ENCODE measurements at regions not wholly inside any gene's neighbourhood (a gene's known extent, or its start where the extent isn't known, plus 50 kb on each side); places are given as distances from the start of the nearest gene placed in this dataset.

- ATAC-seq = no peak
- no peak overlapping the region for H3K27ac ChIP-seq (ENCODE audit: low read depth, low read length)
- no TSS peak for BruUV-seq (replicated peaks)
- TF ChIP-seq FOSL1 (IDR thresholded peaks at IDR 0.05; ENCODE audit: low read depth) = no peak
- no peak for TF ChIP-seq EGR1 (IDR thresholded peaks at IDR 0.05; ENCODE audit: low read depth)
- TF ChIP-seq RAD21 (IDR thresholded peaks at IDR 0.05; ENCODE audit: low read depth) = no peak
- no peak for TF ChIP-seq CBX3 (IDR thresholded peaks at IDR 0.05; ENCODE audit: low read depth)
- H3K4me3 ChIP-seq (replicated peaks in 1 of 2; ENCODE audit: low read depth in 1 of 2, low read length in 2 of 2) = no peak overlapping the region
- H3K4me2 ChIP-seq (ENCODE audit: low read length) = no peak overlapping the region
- intact Hi-C loops (cut with micrococcal nuclease) = no loop called here
- H3K4me1 ChIP-seq (ENCODE audit: control insufficient read depth in 1 of 2, insufficient read depth in 2 of 2, low read length in 2 of 2) = no peaks in the 10 kb centered on the region
- ChIA-PET CTCF (no interaction called here), RAD21 (ENCODE audit: low non-redundant PET in 1 of 2, low total read pairs in 2 of 2, uncharacterized antibody in 2 of 2, unreplicated experiment in 2 of 2) (no interaction called here), POLR2A (no interaction called here)
- no peak overlapping the region for H3K9ac ChIP-seq (ENCODE audit: low read length)
- DNase-seq (ENCODE audit: low read depth, low spot score) = no peak
- H3K79me2 ChIP-seq (ENCODE audit: insufficient read depth, low read length) = no peaks in the 10 kb centered on the region
- H3K27me3 ChIP-seq (ENCODE audit: insufficient read depth, low read length) = no peaks in the 10 kb centered on the region
- no peaks in the 10 kb centered on the region for H4K20me1 ChIP-seq (ENCODE audit: insufficient read depth)
- H3K9me2 ChIP-seq (ENCODE audit: insufficient read depth) = no peaks in the 10 kb centered on the region
- H3K9me3 ChIP-seq (ENCODE audit: control insufficient read depth in 1 of 2, insufficient read depth in 1 of 2, low read depth in 1 of 2, low read length in 2 of 2) = peaks cover 11 to 34% of the 10 kb centered on the region in 2 experiments; a peak in 2 of 4 replicates
- H3K36me3 ChIP-seq (ENCODE audit: control insufficient read depth in 1 of 2, insufficient read depth in 2 of 2, low read length in 2 of 2) = no peaks in the 10 kb centered on the region
- H2AFZ ChIP-seq (ENCODE audit: low read depth, low read length, poor library complexity, severe bottlenecking) = no peak overlapping the region
Measured at GRCh38 chr18:73724958-73725357, 422.7 kb downstream of the FBXO15 start.

GRCh38 chr18:73719611-73720010, 428.0 kb downstream of the FBXO15 start:
- no peak for TF ChIP-seq ZBTB33 (IDR thresholded peaks at IDR 0.05; ENCODE audit: extremely low read depth, insufficient replicate concordance, low read length)
- no peak for TF ChIP-seq POLR2A (IDR thresholded peaks at IDR 0.05; ENCODE audit: borderline replicate concordance, extremely low read depth, insufficient read depth, insufficient read length)
- TF ChIP-seq EGR1 (IDR thresholded peaks at IDR 0.05; ENCODE audit: low read depth) = no peak
- TF ChIP-seq SP1 (IDR thresholded peaks at IDR 0.05; ENCODE audit: low read depth) = no peak
- no peak for TF ChIP-seq ATF3 (IDR thresholded peaks at IDR 0.05)
- TF ChIP-seq CBX3 (IDR thresholded peaks at IDR 0.05; ENCODE audit: low read depth) = no peak
- TF ChIP-seq, protein P1, sequence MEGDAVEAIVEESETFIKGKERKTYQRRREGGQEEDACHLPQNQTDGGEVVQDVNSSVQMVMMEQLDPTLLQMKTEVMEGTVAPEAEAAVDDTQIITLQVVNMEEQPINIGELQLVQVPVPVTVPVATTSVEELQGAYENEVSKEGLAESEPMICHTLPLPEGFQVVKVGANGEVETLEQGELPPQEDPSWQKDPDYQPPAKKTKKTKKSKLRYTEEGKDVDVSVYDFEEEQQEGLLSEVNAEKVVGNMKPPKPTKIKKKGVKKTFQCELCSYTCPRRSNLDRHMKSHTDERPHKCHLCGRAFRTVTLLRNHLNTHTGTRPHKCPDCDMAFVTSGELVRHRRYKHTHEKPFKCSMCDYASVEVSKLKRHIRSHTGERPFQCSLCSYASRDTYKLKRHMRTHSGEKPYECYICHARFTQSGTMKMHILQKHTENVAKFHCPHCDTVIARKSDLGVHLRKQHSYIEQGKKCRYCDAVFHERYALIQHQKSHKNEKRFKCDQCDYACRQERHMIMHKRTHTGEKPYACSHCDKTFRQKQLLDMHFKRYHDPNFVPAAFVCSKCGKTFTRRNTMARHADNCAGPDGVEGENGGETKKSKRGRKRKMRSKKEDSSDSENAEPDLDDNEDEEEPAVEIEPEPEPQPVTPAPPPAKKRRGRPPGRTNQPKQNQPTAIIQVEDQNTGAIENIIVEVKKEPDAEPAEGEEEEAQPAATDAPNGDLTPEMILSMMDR (IDR thresholded peaks at IDR 0.05 in 2 of 3, conservative IDR thresholded peaks at IDR 0.05 in 1 of 3; ENCODE audit: borderline replicate concordance in 1 of 3, insufficient read depth in 1 of 3, low read depth in 2 of 3, low read length in 2 of 3) = no peak
- no peak for TF ChIP-seq RAD21 (IDR thresholded peaks at IDR 0.05; ENCODE audit: low read depth)
- TF ChIP-seq SRF (IDR thresholded peaks at IDR 0.05; ENCODE audit: low read depth) = no peak
- no peak for TF ChIP-seq YY1 (IDR thresholded peaks at IDR 0.05; ENCODE audit: extremely low read depth, insufficient replicate concordance, low read depth, low read length)
- no peak for TF ChIP-seq CEBPB (IDR thresholded peaks at IDR 0.05; ENCODE audit: low read depth)
- TF ChIP-seq EZH2phosphoT487 (IDR thresholded peaks at IDR 0.05; ENCODE audit: borderline replicate concordance) = no peak
- TF ChIP-seq, protein P2, sequence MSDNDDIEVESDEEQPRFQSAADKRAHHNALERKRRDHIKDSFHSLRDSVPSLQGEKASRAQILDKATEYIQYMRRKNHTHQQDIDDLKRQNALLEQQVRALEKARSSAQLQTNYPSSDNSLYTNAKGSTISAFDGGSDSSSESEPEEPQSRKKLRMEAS (IDR thresholded peaks at IDR 0.05) = no peak
- TF ChIP-seq ZNF274 (IDR thresholded peaks at IDR 0.05; ENCODE audit: low read depth, low read length) = no peak
- TF ChIP-seq FOSL1 (IDR thresholded peaks at IDR 0.05; ENCODE audit: low read depth) = no peak

More at GRCh38 chr18:73719611-73720010, 428.0 kb downstream of the FBXO15 start:
- Histone ChIP-seq H3K36me3 (ENCODE audit: control insufficient read depth in 1 of 2, insufficient read depth in 2 of 2, low read length in 2 of 2) (no peaks in the 10 kb centered on the region), H3K79me2 (ENCODE audit: insufficient read depth, low read length) (no peaks in the 10 kb centered on the region), H2AFZ (ENCODE audit: low read depth, low read length, poor library complexity, severe bottlenecking) (no peak overlapping the region), H3K4me2 (ENCODE audit: low read length) (no peak overlapping the region), H3K27me3 (ENCODE audit: insufficient read depth, low read length) (no peaks in the 10 kb centered on the region), H3K9me2 (ENCODE audit: insufficient read depth) (no peaks in the 10 kb centered on the region), H3K9ac (ENCODE audit: low read length) (no peak overlapping the region), H3K4me1 (ENCODE audit: control insufficient read depth in 1 of 2, insufficient read depth in 2 of 2, low read length in 2 of 2) (no peaks in the 10 kb centered on the region), H4K20me1 (ENCODE audit: insufficient read depth) (no peaks in the 10 kb centered on the region), H3K9me3 (ENCODE audit: control insufficient read depth in 1 of 2, insufficient read depth in 1 of 2, low read depth in 1 of 2, low read length in 2 of 2) (peaks cover 7 to 28% of the 10 kb centered on the region in 2 experiments; a peak in 2 of 4 replicates), H3K4me3 (replicated peaks in 1 of 2; ENCODE audit: low read depth in 1 of 2, low read length in 2 of 2) (no peak overlapping the region), H3K27ac (ENCODE audit: low read depth, low read length) (no peak overlapping the region)
- DNase-seq (ENCODE audit: low read depth, low spot score) (no peak), ATAC-seq (no peak)
- CTCF ChIA-PET = no interaction called here
- BruUV-seq (replicated peaks) = no TSS peak
- intact Hi-C loops (cut with micrococcal nuclease) = no loop called here
- POLR2A ChIA-PET = no interaction called here
- RAD21 ChIA-PET (ENCODE audit: low non-redundant PET in 1 of 2, low total read pairs in 2 of 2, uncharacterized antibody in 2 of 2, unreplicated experiment in 2 of 2) = no interaction called here
